Suprapubic skin (tissue), 4 donors: ENCODE measurements at regions not wholly inside any gene's neighbourhood (a gene's known extent, or its start where the extent isn't known, plus 50 kb on each side); places are given as distances from the start of the nearest gene placed in this dataset.

Experiments
- DNase-seq, 2 donors: peaks; one replicate each; pipeline ENCODE4 v3.0.0-alpha.2; 2019; ENCODE audit warnings: low spot score in 2 of 2
- H3K27ac ChIP-seq: fragments of 200-600 bp; sonication (generic); one replicate; pipeline ENCODE4 v1.5.1; 2019
- H3K27me3 ChIP-seq: fragments of 200-600 bp; sonication (generic); one replicate; pipeline ENCODE4 v1.5.1; 2019
- H3K36me3 ChIP-seq: fragments of 200-600 bp; sonication (generic); one replicate; pipeline ENCODE4 v1.5.1; 2019
- H3K4me1 ChIP-seq: fragments of 200-600 bp; sonication (generic); one replicate; pipeline ENCODE4 v1.5.1; 2019
- H3K4me3 ChIP-seq: fragments of 200-600 bp; sonication (generic); one replicate; pipeline ENCODE4 v1.5.1; 2019; ENCODE audit warnings: mild to moderate bottlenecking
- H3K9me3 ChIP-seq: fragments of 200-600 bp; sonication (generic); one replicate; pipeline ENCODE4 v1.5.1; 2019
- EP300 ChIP-seq: sonication (generic); formaldehyde crosslinking; IDR thresholded peaks from one replicate; pipeline ENCODE4 v1.6.1; 2017; ENCODE audit warnings: antibody characterized with exemption
- POLR2A ChIP-seq, 2 donors: fragments of 450-650 bp; IDR thresholded peaks; one replicate each; pipeline ENCODE4 v1.6.1; 2017; ENCODE audit warnings: antibody characterized with exemption in 2 of 2, mild to moderate bottlenecking in 2 of 2, moderate library complexity in 2 of 2
- POLR2AphosphoS5 ChIP-seq, 3 donors: sonication (generic); formaldehyde crosslinking; IDR thresholded peaks; one replicate each; pipeline ENCODE4 v1.6.1; 2017; ENCODE audit warnings: antibody characterized with exemption in 3 of 3
- WGBS: methylation state at CpG from one replicate; pipeline ENCODE4 v1.1.5; 2018; 5-methylcytosine and 5-hydroxymethylcytosine counted together
- TF ChIP-seq, protein P1 (sequence below), 2 donors: fragments of 200-600 bp in 1 of 2; fragments of 450-650 bp in 1 of 2; sonication (generic) in 1 of 2; IDR thresholded peaks; one replicate each; pipeline ENCODE4 v1.5.1; 2016 to 2019; ENCODE audit warnings: antibody characterized with exemption in 2 of 2, mild to moderate bottlenecking in 1 of 2, moderate library complexity in 1 of 2

- H3K27ac ChIP-seq = no peak overlapping the region
- H3K27me3 ChIP-seq = no peaks in the 10 kb centered on the region
- no peak for DNase-seq
- no peaks in the 10 kb centered on the region for H3K9me3 ChIP-seq
- peaks cover 7% of the 10 kb centered on the region for H3K4me1 ChIP-seq
- no peak for TF ChIP-seq POLR2A (IDR thresholded peaks at IDR 0.05)
- TF ChIP-seq EP300 = no peak
- TF ChIP-seq, protein P1, sequence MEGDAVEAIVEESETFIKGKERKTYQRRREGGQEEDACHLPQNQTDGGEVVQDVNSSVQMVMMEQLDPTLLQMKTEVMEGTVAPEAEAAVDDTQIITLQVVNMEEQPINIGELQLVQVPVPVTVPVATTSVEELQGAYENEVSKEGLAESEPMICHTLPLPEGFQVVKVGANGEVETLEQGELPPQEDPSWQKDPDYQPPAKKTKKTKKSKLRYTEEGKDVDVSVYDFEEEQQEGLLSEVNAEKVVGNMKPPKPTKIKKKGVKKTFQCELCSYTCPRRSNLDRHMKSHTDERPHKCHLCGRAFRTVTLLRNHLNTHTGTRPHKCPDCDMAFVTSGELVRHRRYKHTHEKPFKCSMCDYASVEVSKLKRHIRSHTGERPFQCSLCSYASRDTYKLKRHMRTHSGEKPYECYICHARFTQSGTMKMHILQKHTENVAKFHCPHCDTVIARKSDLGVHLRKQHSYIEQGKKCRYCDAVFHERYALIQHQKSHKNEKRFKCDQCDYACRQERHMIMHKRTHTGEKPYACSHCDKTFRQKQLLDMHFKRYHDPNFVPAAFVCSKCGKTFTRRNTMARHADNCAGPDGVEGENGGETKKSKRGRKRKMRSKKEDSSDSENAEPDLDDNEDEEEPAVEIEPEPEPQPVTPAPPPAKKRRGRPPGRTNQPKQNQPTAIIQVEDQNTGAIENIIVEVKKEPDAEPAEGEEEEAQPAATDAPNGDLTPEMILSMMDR (IDR thresholded peaks at IDR 0.05) = no peak
- no peak for TF ChIP-seq POLR2AphosphoS5 (IDR thresholded peaks at IDR 0.05)
- H3K36me3 ChIP-seq = no peaks in the 10 kb centered on the region
- H3K4me3 ChIP-seq = no peak overlapping the region
- WGBS = 63% methylated on average over 2 of the region's 2 CpGs
Measured at GRCh38 chr18:6498289-6498856, 83.7 kb upstream of the L3MBTL4 start.

DNA sequence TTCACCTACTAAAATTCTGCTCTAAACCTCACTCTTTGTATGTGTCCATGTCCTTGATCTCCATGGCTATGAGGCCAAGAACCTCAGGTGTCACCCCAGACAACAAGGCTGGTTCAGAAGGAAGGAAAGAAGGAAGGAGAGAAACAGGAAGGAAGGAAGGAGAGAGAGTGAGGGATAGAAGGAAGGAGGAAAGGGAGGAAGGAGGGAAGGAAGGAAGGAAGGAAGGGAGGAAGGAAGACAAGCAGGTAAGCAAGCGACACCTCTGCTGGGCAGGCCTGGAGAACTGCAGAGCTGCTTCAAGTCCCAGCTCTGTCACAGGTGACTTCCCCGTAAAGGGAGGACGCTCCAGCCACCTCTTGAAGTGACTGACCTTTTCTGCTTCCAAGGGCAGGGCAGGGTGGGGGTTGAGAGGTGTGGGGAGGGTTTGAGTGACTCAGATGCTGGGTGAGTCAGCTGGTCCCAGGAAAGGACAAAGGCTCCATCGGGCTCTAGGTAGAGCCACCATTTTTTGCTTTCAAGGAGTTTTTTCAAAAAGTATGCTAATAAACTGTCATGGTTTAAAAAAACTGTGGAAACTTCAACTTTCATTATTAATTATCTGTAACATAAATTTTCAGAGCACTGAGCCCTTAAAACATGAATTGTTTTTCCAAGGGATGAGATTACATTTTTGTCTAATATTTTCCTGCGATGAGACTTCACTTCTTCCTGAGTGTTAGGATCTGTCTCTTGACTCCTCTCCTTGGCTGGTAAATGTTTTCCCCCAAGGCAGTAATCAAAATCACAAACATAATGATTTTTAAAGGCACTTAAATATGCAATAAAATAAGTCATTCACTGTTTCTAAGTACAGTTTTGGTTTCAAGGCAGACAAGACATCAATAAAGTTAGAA lies 90.1 kb upstream of the L3MBTL4 start:
- Histone ChIP-seq H3K4me1 (peaks cover 7% of the 10 kb centered on the region), H3K27ac (no peak overlapping the region), H3K9me3 (no peaks in the 10 kb centered on the region), H3K27me3 (no peaks in the 10 kb centered on the region), H3K4me3 (no peak overlapping the region), H3K36me3 (no peaks in the 10 kb centered on the region)
- no peak for DNase-seq
- 73% methylated on average over 5 of the region's 5 CpGs for WGBS
- TF ChIP-seq, protein P1 (IDR thresholded peaks at IDR 0.05) = no peak
- TF ChIP-seq POLR2AphosphoS5 (IDR thresholded peaks at IDR 0.05) (no peak), EP300 (no peak), POLR2A (IDR thresholded peaks at IDR 0.05) (no peak)

- no peaks in the 10 kb centered on the region for H3K36me3 ChIP-seq
- TF ChIP-seq POLR2A (IDR thresholded peaks at IDR 0.05) = no peak
- no peak for TF ChIP-seq POLR2AphosphoS5 (IDR thresholded peaks at IDR 0.05)
- TF ChIP-seq, protein P1 (IDR thresholded peaks at IDR 0.05) = no peak
- TF ChIP-seq EP300 = no peak
- WGBS = 43% methylated on average over 2 of the region's 2 CpGs
Measured at GRCh38 chr18:6505498-6505875, 90.8 kb upstream of the L3MBTL4 start.

DNA sequence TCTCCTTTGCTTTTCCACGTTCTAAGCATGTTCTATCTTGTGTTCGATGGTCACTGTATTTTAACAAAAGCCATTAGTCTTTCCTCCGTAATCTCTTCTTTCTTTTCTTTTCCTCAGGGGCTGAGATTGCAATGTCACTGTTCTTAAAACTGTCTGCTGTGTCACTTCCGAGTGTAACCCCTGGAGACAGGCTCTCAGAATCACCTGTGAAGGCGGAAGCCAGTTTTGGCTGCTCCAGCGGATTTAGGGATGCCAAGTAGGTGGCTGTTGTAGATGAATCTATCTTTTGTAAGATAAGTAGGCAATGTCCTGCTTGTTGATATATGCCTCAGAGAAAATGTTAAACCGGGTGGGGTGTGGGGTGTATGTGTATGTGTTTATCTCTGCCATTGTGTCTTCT lies 94.7 kb upstream of the L3MBTL4 start:
- 51% methylated on average over 7 of the region's 7 CpGs for WGBS
- Histone ChIP-seq H3K36me3 (no peaks in the 10 kb centered on the region), H3K9me3 (no peaks in the 10 kb centered on the region), H3K27ac (no peak overlapping the region), H3K27me3 (no peaks in the 10 kb centered on the region), H3K4me1 (peaks cover 14% of the 10 kb centered on the region), H3K4me3 (no peak overlapping the region)
- TF ChIP-seq EP300 = no peak
- no peak for TF ChIP-seq POLR2AphosphoS5 (IDR thresholded peaks at IDR 0.05)
- TF ChIP-seq POLR2A (IDR thresholded peaks at IDR 0.05) = no peak
- TF ChIP-seq, protein P1 (IDR thresholded peaks at IDR 0.05) = no peak
- DNase-seq = no peak

More at GRCh38 chr18:6505498-6505875, 90.8 kb upstream of the L3MBTL4 start:
- no peak overlapping the region for H3K27ac ChIP-seq
- no peak overlapping the region for H3K4me3 ChIP-seq
- H3K4me1 ChIP-seq = peaks cover 14% of the 10 kb centered on the region
- no peak for DNase-seq
- no peaks in the 10 kb centered on the region for H3K27me3 ChIP-seq
- no peaks in the 10 kb centered on the region for H3K9me3 ChIP-seq

DNA sequence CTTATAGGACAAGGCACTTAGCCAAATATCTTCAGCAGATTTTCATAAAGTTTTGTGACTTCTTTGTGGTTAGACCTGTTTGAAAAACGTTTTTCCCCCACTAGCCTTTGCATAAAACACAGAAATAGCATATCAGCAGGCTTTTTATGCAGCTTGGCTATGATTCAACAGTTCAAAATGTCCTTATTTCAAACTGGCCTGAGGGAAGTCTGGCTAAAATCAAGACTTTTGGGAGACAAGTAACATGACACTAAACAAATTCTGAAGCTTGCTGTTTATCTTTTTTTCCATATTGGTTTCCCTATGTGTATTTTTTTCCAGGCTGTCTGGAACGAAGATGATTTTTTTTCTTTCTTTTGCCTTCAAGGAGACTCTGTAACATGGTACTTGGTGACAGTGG lies 95.1 kb upstream of the L3MBTL4 start:
- Histone ChIP-seq H3K9me3 (no peaks in the 10 kb centered on the region), H3K36me3 (no peaks in the 10 kb centered on the region), H3K4me3 (no peak overlapping the region), H3K27me3 (no peaks in the 10 kb centered on the region), H3K27ac (no peak overlapping the region), H3K4me1 (peaks cover 14% of the 10 kb centered on the region)
- 7% methylated on average over 2 of the region's 2 CpGs for WGBS
- TF ChIP-seq, protein P1 (IDR thresholded peaks at IDR 0.05) = no peak
- no peak for TF ChIP-seq EP300
- no peak for DNase-seq
